ENCODE measurements at regions not wholly inside any gene's neighbourhood (a gene's known extent, or its start where the extent isn't known, plus 50 kb on each side); places are given as distances from the start of the nearest gene placed in this dataset.
A peak's percentile ranks its signal among the peaks of the same experiment; 100 is the strongest.
"Not testable (repeated sequence)": the region's sequence is repeated elsewhere in the genome, so short reads cannot be mapped to it uniquely, and the experiment has no call there.

GRCh38 chr13:50233574-50233973, 218.3 kb downstream of the KCNRG start:
- not testable (repeated sequence) for DNase-seq

GRCh38 chr13:50235604-50236342, 220.5 kb downstream of the KCNRG start:
- no peak for DNase-seq

- DNase-seq, result no peak
These were observed 221.7 kb downstream of the KCNRG start for GRCh38 chr13:50236898-50237318.

- no peak for DNase-seq
These were observed 223.7 kb downstream of the KCNRG start for GRCh38 chr13:50238922-50239321.

GRCh38 chr13:50241479-50241878, 226.2 kb downstream of the KCNRG start:
- no peak for DNase-seq

GRCh38 chr13:50243931-50244330, 228.7 kb downstream of the KCNRG start:
- DNase-seq, result no peak

GRCh38 chr13:50244355-50244712, 229.1 kb downstream of the KCNRG start:
- no peak for DNase-seq

GRCh38 chr13:50244713-50245574, 229.7 kb downstream of the KCNRG start:
- peak; percentile 88 for DNase-seq

- no peak for DNase-seq
These were observed 232.0 kb downstream of the KCNRG start for GRCh38 chr13:50247223-50247622.

- DNase-seq, result no peak
These were observed 233.4 kb downstream of the KCNRG start for GRCh38 chr13:50248516-50249143.

GRCh38 chr13:50249144-50249521, 233.9 kb downstream of the KCNRG start:
- DNase-seq, result no peak

- no peak for DNase-seq
These were observed 235.2 kb downstream of the KCNRG start for GRCh38 chr13:50250401-50250800.

- no peak for DNase-seq
These were observed 240.4 kb downstream of the KCNRG start for GRCh38 chr13:50255639-50256038.

GRCh38 chr13:50256536-50257321, 241.5 kb downstream of the KCNRG start:
- DNase-seq, result not testable (repeated sequence)

GRCh38 chr13:50257646-50258045, 242.4 kb downstream of the KCNRG start:
- DNase-seq, result no peak

GRCh38 chr13:50261130-50261901, 246.1 kb downstream of the KCNRG start:
- no peak for DNase-seq

GRCh38 chr13:50267066-50267465, 251.8 kb downstream of the KCNRG start:
- DNase-seq, result no peak

- no peak for DNase-seq
These were observed 252.7 kb downstream of the KCNRG start for GRCh38 chr13:50267917-50268316.

GRCh38 chr13:50268500-50268899, 253.3 kb downstream of the KCNRG start:
- no peak for DNase-seq

- no peak for DNase-seq
These were observed 258.9 kb downstream of the KCNRG start for GRCh38 chr13:50274181-50274580.

- DNase-seq, result peak; percentile 68
These were observed 260.3 kb downstream of the KCNRG start for GRCh38 chr13:50275392-50276063.

- DNase-seq, result no peak
These were observed 261.3 kb downstream of the KCNRG start for GRCh38 chr13:50276550-50276949.
